Mucosa of stomach (tissue), 1 donor: ENCODE measurements at regions not wholly inside any gene's neighbourhood (a gene's known extent, or its start where the extent isn't known, plus 50 kb on each side); places are given as distances from the start of the nearest gene placed in this dataset.

ENCODE experiments used
- H3K27me3 ChIP-seq: one replicate; pipeline ENCODE4 v1.7.0; 2013; ENCODE audit warnings: mild to moderate bottlenecking, low read length; ENCODE audit not compliant: control insufficient read depth, insufficient read depth
- H3K36me3 ChIP-seq: one replicate; pipeline ENCODE4 v1.7.0; 2013; ENCODE audit warnings: low read length; ENCODE audit not compliant: control insufficient read depth, insufficient read depth
- H3K4me1 ChIP-seq: one replicate; pipeline ENCODE4 v1.7.0; 2013; ENCODE audit warnings: mild to moderate bottlenecking, low read length; ENCODE audit not compliant: control insufficient read depth, insufficient read depth
- H3K4me3 ChIP-seq: one replicate; pipeline ENCODE4 v1.7.0; 2013; ENCODE audit warnings: low read length
- H3K9ac ChIP-seq: one replicate; pipeline ENCODE4 v1.7.0; 2013; ENCODE audit warnings: mild to moderate bottlenecking, low read length, moderate library complexity
- H3K9me3 ChIP-seq: one replicate; pipeline ENCODE4 v1.7.0; 2013; ENCODE audit warnings: mild to moderate bottlenecking, low read length, moderate library complexity; ENCODE audit not compliant: control insufficient read depth
- donor health status: Pancreatic carcinoma.

- Histone ChIP-seq H3K27me3 (no peaks in the 10 kb centered on the region), H3K36me3 (no peaks in the 10 kb centered on the region), H3K9me3 (no peaks in the 10 kb centered on the region), H3K4me1 (peaks cover 5% of the 10 kb centered on the region), H3K9ac (no peak overlapping the region), H3K4me3 (no peak overlapping the region)
These were observed 624.4 kb downstream of the KCNH5 start for GRCh38 chr14:62420847-62421246.

- Histone ChIP-seq H3K4me1 (no peaks in the 10 kb centered on the region), H3K9ac (no peak overlapping the region), H3K36me3 (no peaks in the 10 kb centered on the region), H3K9me3 (peaks cover 4% of the 10 kb centered on the region), H3K4me3 (no peak overlapping the region), H3K27me3 (no peaks in the 10 kb centered on the region)
These were observed 616.6 kb downstream of the KCNH5 start for GRCh38 chr14:62428429-62429203.

GRCh38 chr14:62429683-62430082 lies 615.6 kb downstream of the KCNH5 start:
- no peak overlapping the region for H3K4me3 ChIP-seq
- no peaks in the 10 kb centered on the region for H3K36me3 ChIP-seq
- peaks cover 6% of the 10 kb centered on the region for H3K9me3 ChIP-seq
- H3K9ac ChIP-seq, result no peak overlapping the region
- H3K27me3 ChIP-seq, result no peaks in the 10 kb centered on the region
- H3K4me1 ChIP-seq, result no peaks in the 10 kb centered on the region

GRCh38 chr14:62431496-62431895 lies 613.8 kb downstream of the KCNH5 start:
- Histone ChIP-seq H3K36me3 (no peaks in the 10 kb centered on the region), H3K4me1 (no peaks in the 10 kb centered on the region), H3K9ac (no peak overlapping the region), H3K9me3 (peaks cover 6% of the 10 kb centered on the region), H3K4me3 (no peak overlapping the region), H3K27me3 (no peaks in the 10 kb centered on the region)

GRCh38 chr14:62432955-62433354 lies 612.3 kb downstream of the KCNH5 start:
- H3K4me3 ChIP-seq, result no peak overlapping the region

GRCh38 chr14:62436261-62436660 lies 609.0 kb downstream of the KCNH5 start:
- H3K9me3 ChIP-seq, result peaks cover 6% of the 10 kb centered on the region
- no peak overlapping the region for H3K4me3 ChIP-seq

More at GRCh38 chr14:62432955-62433354, 612.3 kb downstream of the KCNH5 start:
- H3K9ac ChIP-seq, result no peak overlapping the region
- peaks cover 6% of the 10 kb centered on the region for H3K9me3 ChIP-seq
- H3K27me3 ChIP-seq, result no peaks in the 10 kb centered on the region
- no peaks in the 10 kb centered on the region for H3K36me3 ChIP-seq
- no peaks in the 10 kb centered on the region for H3K4me1 ChIP-seq

GRCh38 chr14:62439210-62439609 lies 606.0 kb downstream of the KCNH5 start:
- no peak overlapping the region for H3K4me3 ChIP-seq
- no peaks in the 10 kb centered on the region for H3K4me1 ChIP-seq

More at GRCh38 chr14:62436261-62436660, 609.0 kb downstream of the KCNH5 start:
- Histone ChIP-seq H3K4me1 (no peaks in the 10 kb centered on the region), H3K27me3 (no peaks in the 10 kb centered on the region), H3K36me3 (no peaks in the 10 kb centered on the region), H3K9ac (no peak overlapping the region)

GRCh38 chr14:62443796-62444195 lies 601.5 kb downstream of the KCNH5 start:
- H3K9ac ChIP-seq, result no peak overlapping the region
- no peaks in the 10 kb centered on the region for H3K9me3 ChIP-seq
- H3K4me3 ChIP-seq, result no peak overlapping the region
- no peaks in the 10 kb centered on the region for H3K27me3 ChIP-seq
- no peaks in the 10 kb centered on the region for H3K36me3 ChIP-seq
- no peaks in the 10 kb centered on the region for H3K4me1 ChIP-seq

More at GRCh38 chr14:62439210-62439609, 606.0 kb downstream of the KCNH5 start:
- H3K9me3 ChIP-seq, result no peaks in the 10 kb centered on the region
- no peaks in the 10 kb centered on the region for H3K36me3 ChIP-seq
- no peak overlapping the region for H3K9ac ChIP-seq
- no peaks in the 10 kb centered on the region for H3K27me3 ChIP-seq

GRCh38 chr14:62445570-62445969 lies 599.7 kb downstream of the KCNH5 start:
- H3K9me3 ChIP-seq, result no peaks in the 10 kb centered on the region
- H3K4me1 ChIP-seq, result no peaks in the 10 kb centered on the region
- no peaks in the 10 kb centered on the region for H3K36me3 ChIP-seq

GRCh38 chr14:62451221-62451620 lies 594.0 kb downstream of the KCNH5 start:
- Histone ChIP-seq H3K36me3 (no peaks in the 10 kb centered on the region), H3K27me3 (no peaks in the 10 kb centered on the region), H3K9me3 (no peaks in the 10 kb centered on the region), H3K4me3 (no peak overlapping the region), H3K4me1 (no peaks in the 10 kb centered on the region), H3K9ac (no peak overlapping the region)

More at GRCh38 chr14:62445570-62445969, 599.7 kb downstream of the KCNH5 start:
- Histone ChIP-seq H3K9ac (no peak overlapping the region), H3K4me3 (no peak overlapping the region), H3K27me3 (no peaks in the 10 kb centered on the region)

GRCh38 chr14:62453226-62453625 lies 592.0 kb downstream of the KCNH5 start:
- no peaks in the 10 kb centered on the region for H3K27me3 ChIP-seq
- H3K9ac ChIP-seq, result no peak overlapping the region
- no peaks in the 10 kb centered on the region for H3K36me3 ChIP-seq
- no peak overlapping the region for H3K4me3 ChIP-seq
- no peaks in the 10 kb centered on the region for H3K4me1 ChIP-seq
- no peaks in the 10 kb centered on the region for H3K9me3 ChIP-seq

GRCh38 chr14:62455446-62455845 lies 589.8 kb downstream of the KCNH5 start:
- no peaks in the 10 kb centered on the region for H3K27me3 ChIP-seq
- H3K9ac ChIP-seq, result no peak overlapping the region
- H3K36me3 ChIP-seq, result no peaks in the 10 kb centered on the region
- no peak overlapping the region for H3K4me3 ChIP-seq
- H3K4me1 ChIP-seq, result no peaks in the 10 kb centered on the region
- H3K9me3 ChIP-seq, result no peaks in the 10 kb centered on the region
